ENCODE measurements at regions not wholly inside any gene's neighbourhood (a gene's known extent, or its start where the extent isn't known, plus 50 kb on each side); places are given as distances from the start of the nearest gene placed in this dataset.

DNA sequence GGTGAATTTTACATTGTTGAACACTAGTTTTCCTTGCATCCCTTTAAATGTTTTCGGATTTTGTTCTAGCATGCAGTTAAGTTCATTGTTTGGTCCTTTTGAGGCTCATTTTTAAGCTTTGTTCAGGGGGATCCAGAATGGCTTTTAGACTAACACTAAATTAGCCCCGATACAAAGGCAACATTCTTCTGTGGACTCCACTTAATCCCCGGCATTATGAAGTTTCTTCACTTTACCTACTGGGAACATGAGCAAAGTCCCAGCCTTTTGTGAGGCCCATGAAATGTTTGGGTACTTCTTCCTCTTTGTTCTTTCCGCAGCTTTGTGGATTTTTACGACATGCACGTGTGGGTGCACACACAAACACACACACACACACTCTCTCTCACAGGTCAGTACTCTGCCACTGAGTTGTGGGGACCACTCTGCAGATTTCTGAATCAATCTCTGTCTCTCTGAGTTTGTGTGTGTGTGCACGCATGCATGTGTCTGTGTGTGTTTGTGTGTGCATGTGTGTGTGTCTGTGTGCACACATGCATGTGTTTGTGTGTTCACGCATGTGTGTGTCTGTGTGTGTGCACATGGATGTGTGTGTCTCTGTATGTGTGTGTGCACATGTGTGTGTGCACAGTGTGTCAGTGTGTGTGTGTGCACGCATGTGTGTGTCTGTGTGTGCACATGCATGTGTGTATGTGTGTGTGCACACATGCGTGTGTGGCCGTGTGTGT, 240.4 kb upstream of the TNRC6C start:
- TF ChIP-seq, protein P1, sequence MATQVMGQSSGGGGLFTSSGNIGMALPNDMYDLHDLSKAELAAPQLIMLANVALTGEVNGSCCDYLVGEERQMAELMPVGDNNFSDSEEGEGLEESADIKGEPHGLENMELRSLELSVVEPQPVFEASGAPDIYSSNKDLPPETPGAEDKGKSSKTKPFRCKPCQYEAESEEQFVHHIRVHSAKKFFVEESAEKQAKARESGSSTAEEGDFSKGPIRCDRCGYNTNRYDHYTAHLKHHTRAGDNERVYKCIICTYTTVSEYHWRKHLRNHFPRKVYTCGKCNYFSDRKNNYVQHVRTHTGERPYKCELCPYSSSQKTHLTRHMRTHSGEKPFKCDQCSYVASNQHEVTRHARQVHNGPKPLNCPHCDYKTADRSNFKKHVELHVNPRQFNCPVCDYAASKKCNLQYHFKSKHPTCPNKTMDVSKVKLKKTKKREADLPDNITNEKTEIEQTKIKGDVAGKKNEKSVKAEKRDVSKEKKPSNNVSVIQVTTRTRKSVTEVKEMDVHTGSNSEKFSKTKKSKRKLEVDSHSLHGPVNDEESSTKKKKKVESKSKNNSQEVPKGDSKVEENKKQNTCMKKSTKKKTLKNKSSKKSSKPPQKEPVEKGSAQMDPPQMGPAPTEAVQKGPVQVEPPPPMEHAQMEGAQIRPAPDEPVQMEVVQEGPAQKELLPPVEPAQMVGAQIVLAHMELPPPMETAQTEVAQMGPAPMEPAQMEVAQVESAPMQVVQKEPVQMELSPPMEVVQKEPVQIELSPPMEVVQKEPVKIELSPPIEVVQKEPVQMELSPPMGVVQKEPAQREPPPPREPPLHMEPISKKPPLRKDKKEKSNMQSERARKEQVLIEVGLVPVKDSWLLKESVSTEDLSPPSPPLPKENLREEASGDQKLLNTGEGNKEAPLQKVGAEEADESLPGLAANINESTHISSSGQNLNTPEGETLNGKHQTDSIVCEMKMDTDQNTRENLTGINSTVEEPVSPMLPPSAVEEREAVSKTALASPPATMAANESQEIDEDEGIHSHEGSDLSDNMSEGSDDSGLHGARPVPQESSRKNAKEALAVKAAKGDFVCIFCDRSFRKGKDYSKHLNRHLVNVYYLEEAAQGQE (IDR thresholded peaks at IDR 0.05; ENCODE audit: insufficient read depth in 1 of 2, low read depth in 2 of 2, low read length in 2 of 2), result no peak
- no peak for TF ChIP-seq POLR2AphosphoS5 (IDR thresholded peaks at IDR 0.05; ENCODE audit: low read depth, low read length)
- TF ChIP-seq TAF1 (IDR thresholded peaks at IDR 0.05; ENCODE audit: borderline replicate concordance, insufficient read depth, low read length), result no peak
- TF ChIP-seq SIN3A (IDR thresholded peaks at IDR 0.05; ENCODE audit: borderline replicate concordance, insufficient read depth, low read length), result no peak
- no peak for TF ChIP-seq FOXP2 (optimal IDR thresholded peaks at IDR 0.05; ENCODE audit: borderline replicate concordance, extremely low read depth, extremely low read length, insufficient read depth)

DNA sequence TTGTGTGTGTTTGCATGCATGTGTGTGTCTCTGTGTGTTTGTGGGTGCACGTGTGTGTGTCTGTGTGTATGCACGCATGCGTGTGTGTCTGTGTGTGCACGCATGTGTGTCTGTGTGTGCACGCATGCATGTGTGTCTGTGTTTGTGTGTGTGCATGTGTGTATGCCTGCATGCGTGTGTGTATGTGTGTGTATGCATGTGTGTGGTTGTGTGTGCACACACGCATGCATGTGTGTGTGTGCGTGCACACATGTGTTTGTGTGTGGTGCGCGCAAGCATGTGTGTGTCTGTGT, 239.9 kb upstream of the TNRC6C start:
- TF ChIP-seq TAF1 (IDR thresholded peaks at IDR 0.05; ENCODE audit: borderline replicate concordance, insufficient read depth, low read length), result no peak
- TF ChIP-seq, protein P1 (IDR thresholded peaks at IDR 0.05; ENCODE audit: insufficient read depth in 1 of 2, low read depth in 2 of 2, low read length in 2 of 2), result no peak
- TF ChIP-seq SIN3A (IDR thresholded peaks at IDR 0.05; ENCODE audit: borderline replicate concordance, insufficient read depth, low read length), result no peak

DNA sequence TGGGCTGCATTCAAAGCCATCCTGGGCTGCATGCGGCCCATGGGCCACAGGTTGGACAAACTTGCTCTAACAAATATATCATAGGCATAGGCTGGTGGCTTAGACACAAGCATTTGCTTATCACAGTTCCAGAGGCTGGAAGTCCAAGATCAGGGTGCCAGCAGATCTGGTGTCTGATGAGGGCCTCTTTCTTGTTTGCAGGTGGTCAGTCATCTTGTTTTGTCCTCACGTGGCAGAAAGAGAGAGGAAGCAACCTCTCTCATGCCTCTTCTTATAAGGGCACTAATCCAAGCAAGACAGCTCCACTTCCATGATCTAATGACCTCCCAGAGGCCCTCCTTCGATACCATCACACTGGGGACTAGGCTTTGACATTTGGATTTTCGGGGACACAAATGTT, 238.7 kb upstream of the TNRC6C start:
- no peak for TF ChIP-seq POLR2AphosphoS5 (IDR thresholded peaks at IDR 0.05; ENCODE audit: low read depth, low read length)
- TF ChIP-seq TAF1 (IDR thresholded peaks at IDR 0.05; ENCODE audit: borderline replicate concordance, insufficient read depth, low read length), result no peak
- TF ChIP-seq SIN3A (IDR thresholded peaks at IDR 0.05; ENCODE audit: borderline replicate concordance, insufficient read depth, low read length), result no peak
- TF ChIP-seq FOXP2 (optimal IDR thresholded peaks at IDR 0.05; ENCODE audit: borderline replicate concordance, extremely low read depth, extremely low read length, insufficient read depth), result no peak
- TF ChIP-seq, protein P1 (IDR thresholded peaks at IDR 0.05; ENCODE audit: insufficient read depth in 1 of 2, low read depth in 2 of 2, low read length in 2 of 2), result no peak

DNA sequence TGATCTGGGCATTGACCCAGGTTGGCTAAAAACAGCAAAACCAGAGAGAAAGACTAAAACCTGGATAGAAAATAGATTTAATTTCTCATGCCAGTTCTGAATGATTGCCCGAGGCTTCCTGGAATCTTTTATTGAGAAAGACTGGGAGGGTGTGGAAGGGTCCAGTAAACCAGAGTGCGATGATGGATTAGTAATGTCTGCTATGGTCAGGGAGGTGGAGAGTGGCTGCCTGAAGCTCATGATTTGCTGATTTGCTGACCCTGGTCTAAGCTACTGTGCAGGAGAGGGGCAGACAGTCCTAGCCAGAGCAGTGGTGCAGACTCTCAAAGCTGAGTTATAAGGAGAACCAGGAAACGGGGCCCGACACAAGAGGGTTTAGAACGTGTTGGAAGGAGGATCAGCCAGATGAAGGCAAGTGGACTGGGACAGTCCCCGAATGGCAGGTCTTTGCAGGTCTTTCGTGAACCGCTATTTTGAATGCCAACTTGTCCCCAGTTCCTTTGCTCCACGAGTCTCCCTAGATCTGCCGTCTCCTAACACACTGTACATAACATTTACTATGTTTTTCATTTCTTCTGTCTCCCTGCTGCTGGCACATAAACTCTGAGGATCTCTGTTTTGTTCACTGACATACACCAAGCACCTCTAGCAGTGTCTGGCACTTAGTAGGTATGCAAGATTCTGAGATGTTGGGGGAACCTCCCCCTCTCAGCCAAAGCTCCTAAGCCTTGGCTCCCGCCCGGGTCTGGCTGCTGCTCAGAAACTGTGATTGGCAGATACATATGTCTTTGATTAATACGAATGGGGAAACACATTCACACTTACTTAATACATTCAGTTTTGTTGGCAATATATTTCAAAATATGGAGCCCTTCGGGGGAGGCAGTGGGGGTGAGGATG, 237.3 kb upstream of the TNRC6C start:
- TF ChIP-seq POLR2AphosphoS5 (IDR thresholded peaks at IDR 0.05; ENCODE audit: low read depth, low read length), result no peak
- TF ChIP-seq SIN3A (IDR thresholded peaks at IDR 0.05; ENCODE audit: borderline replicate concordance, insufficient read depth, low read length), result no peak
- TF ChIP-seq TAF1 (IDR thresholded peaks at IDR 0.05; ENCODE audit: borderline replicate concordance, insufficient read depth, low read length), result no peak
- no peak for TF ChIP-seq FOXP2 (optimal IDR thresholded peaks at IDR 0.05; ENCODE audit: borderline replicate concordance, extremely low read depth, extremely low read length, insufficient read depth)
- TF ChIP-seq, protein P1 (IDR thresholded peaks at IDR 0.05; ENCODE audit: insufficient read depth in 1 of 2, low read depth in 2 of 2, low read length in 2 of 2), result no peak

Data from PFSK-1 (cell line).